22Rv1 (cell line): ENCODE measurements at regions not wholly inside any gene's neighbourhood (a gene's known extent, or its start where the extent isn't known, plus 50 kb on each side); places are given as distances from the start of the nearest gene placed in this dataset.

ENCODE experiments used
- ZFX ChIP-seq: fragments of 450-650 bp; IDR thresholded peaks from 2 replicates; pipeline ENCODE4 v1.6.1; 2017; ENCODE audit warnings: antibody characterized with exemption, borderline replicate concordance
- TF ChIP-seq, protein P1 (sequence below): fragments of 450-650 bp; IDR thresholded peaks from 2 replicates; pipeline ENCODE4 v1.5.1; 2017; ENCODE audit warnings: mild to moderate bottlenecking

DNA sequence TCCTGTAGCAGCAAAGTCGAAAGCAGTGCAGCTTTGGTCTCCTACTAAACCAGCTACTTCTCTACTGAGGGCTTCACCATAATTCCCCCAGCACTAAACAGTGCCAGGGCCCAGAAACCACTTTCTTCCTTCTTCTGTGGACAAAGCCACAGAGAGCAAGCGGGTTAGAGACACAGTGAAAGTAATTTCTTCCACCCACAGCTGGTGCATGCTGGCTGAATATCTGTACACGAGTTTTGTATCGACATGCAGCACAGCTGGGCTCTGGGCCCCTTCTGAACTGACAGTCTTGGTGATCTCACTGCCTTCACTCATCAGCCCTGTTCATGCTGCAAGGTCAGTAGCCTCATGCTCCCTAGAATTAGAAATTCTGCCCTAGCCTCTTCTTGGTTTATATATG is 74.0 kb upstream of the SULT1C3 start:
- TF ChIP-seq, protein P1, sequence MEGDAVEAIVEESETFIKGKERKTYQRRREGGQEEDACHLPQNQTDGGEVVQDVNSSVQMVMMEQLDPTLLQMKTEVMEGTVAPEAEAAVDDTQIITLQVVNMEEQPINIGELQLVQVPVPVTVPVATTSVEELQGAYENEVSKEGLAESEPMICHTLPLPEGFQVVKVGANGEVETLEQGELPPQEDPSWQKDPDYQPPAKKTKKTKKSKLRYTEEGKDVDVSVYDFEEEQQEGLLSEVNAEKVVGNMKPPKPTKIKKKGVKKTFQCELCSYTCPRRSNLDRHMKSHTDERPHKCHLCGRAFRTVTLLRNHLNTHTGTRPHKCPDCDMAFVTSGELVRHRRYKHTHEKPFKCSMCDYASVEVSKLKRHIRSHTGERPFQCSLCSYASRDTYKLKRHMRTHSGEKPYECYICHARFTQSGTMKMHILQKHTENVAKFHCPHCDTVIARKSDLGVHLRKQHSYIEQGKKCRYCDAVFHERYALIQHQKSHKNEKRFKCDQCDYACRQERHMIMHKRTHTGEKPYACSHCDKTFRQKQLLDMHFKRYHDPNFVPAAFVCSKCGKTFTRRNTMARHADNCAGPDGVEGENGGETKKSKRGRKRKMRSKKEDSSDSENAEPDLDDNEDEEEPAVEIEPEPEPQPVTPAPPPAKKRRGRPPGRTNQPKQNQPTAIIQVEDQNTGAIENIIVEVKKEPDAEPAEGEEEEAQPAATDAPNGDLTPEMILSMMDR: no peak
- no peak for TF ChIP-seq ZFX
